Stimulated activated CD4-positive, alpha-beta T cell treated with anti-CD3 and anti-CD28 coated beads, Interleukin-4, amount 100 ng/mL, for 24 hours (primary cell): ENCODE measurements at regions not wholly inside any gene's neighbourhood (a gene's known extent, or its start where the extent isn't known, plus 50 kb on each side); places are given as distances from the start of the nearest gene placed in this dataset.
"Not testable (repeated sequence)": the region's sequence is repeated elsewhere in the genome, so short reads cannot be mapped to it uniquely, and the experiment has no call there.

Source experiments
- DNase-seq: peaks from one replicate; pipeline ENCODE4 v3.0.0-alpha.2; 2020

GRCh38 chr2:156700681-156701080 lies 264.5 kb downstream of the GPD2 start:
- DNase-seq = no peak

- no peak for DNase-seq
Measured at GRCh38 chr2:156702541-156702940, 266.4 kb downstream of the GPD2 start.

GRCh38 chr2:156703642-156704041 lies 267.5 kb downstream of the GPD2 start:
- no peak for DNase-seq

- DNase-seq = no peak
Measured at GRCh38 chr2:156704132-156704531, 268.0 kb downstream of the GPD2 start.

GRCh38 chr2:156704617-156705016 lies 268.4 kb downstream of the GPD2 start:
- no peak for DNase-seq

- DNase-seq = no peak
Measured at GRCh38 chr2:156706576-156706975, 270.4 kb downstream of the GPD2 start.

DNA sequence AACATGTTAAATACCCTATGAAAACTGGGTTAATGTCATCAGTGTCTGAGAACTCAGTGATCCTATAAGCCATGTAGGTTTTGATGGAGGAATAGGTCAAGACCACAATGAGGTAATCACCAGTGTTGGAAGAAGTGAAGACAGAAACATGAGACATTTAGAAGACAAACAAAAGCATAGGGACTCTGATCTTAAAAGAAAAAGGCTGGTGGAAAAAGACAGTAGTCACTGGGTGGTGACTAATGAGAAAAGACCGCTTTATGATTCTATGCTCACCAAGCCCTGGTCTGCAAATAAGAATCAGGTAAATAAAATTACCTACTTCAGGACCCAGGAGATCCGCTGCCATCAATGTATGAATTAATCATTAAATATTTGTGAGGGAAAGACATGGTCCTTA lies 271.9 kb downstream of the GPD2 start:
- no peak for DNase-seq

DNA sequence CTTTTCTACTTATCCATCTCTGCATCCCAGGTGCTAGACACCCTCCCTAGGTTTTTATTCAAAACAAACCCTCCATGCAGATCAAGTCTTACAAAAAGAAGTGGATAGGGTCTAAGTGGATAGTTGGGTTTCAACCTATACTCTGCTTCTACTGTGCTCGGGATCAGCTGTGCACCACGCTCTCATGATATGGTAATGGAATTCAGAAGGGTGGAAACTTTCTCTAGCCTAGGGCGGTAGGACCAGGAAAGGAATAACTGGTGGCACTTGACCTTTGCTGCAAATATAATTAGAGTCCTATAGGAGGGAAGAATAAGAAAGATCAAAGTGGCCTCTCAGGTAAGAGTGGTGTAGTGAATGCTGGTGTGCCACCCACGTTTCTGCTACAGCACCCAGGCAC lies 272.9 kb downstream of the GPD2 start:
- no peak for DNase-seq

GRCh38 chr2:156719036-156719435 lies 282.9 kb downstream of the GPD2 start:
- DNase-seq = no peak

GRCh38 chr2:156727867-156728266 lies 291.7 kb downstream of the GPD2 start:
- DNase-seq = no peak

DNA sequence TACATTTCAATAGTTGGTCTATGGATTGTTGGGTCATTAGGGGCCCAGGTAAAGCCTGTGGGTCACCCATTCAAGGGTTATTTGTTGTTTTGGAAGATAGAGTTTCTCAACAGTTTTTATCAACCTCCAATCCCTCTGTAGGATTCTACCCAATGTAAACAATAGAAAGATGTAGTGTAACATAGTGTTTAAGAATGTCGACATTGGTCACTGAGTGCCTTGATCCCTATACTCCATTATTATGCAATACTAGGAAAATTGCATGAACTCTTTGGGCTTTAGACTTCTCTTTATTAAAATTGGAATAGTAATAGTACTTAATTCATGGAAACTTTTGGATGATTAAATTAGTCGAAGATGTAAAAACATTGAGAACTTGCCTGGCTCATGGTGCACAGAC lies 292.1 kb downstream of the GPD2 start:
- DNase-seq = no peak

DNA sequence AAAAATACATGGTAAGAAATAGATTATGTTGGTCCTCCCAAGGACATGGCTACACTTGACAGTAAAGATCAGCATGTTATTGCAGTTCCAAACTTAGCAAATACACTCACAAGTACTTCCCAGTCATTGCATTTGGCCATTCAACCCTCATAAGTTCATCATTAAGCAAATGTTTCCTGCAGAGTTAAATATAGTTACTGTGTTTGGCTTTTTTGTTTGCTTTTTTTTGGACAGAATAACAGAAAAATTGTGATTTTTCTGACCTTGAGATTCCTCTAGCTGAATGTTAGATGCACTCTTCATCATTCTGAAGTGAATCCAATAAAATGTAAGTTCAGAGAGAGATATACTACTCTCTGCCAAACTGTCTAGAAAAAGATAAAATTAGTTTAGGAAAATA lies 295.3 kb downstream of the GPD2 start:
- no peak for DNase-seq

- DNase-seq = no peak
Measured at GRCh38 chr2:156736950-156737349, 300.8 kb downstream of the GPD2 start.

DNA sequence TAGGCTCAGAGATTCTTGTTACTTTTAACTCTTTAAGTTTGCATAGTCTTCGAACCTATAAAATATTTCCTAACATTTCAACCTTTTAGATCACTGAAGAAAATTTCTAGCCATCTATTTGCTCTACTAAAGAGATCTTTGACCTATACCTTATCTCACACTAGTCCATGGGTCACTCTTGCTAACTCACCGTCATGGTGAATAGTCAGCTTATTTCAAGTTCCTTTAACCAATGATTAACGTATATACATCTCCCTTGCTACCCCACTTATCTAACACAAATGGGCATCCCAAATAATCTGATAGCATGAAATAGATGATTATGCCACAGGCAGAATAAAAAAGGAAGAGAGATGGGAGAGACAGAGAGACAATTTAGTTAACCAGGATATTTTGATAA lies 303.1 kb downstream of the GPD2 start:
- no peak for DNase-seq

- no peak for DNase-seq
Measured at GRCh38 chr2:156745619-156746018, 309.4 kb downstream of the GPD2 start.

DNA sequence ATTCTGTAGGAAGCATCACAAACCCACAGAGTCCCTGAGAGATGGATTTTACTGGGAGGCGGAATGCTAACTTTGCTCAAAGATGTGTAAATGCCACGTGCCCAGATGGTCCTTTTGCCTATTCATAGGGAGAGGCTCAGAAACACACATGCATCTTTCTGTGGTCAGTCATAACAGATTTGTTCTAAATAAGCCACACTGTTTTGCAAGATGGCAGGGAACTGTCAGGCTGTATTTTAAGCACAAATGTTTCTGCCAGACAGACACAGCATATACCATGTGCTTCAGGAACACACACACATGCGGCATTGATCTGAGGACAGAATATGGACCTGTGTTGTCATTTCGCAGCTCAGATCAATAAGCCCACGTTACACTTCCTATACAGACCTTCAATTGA lies 312.0 kb downstream of the GPD2 start:
- no peak for DNase-seq

GRCh38 chr2:156752042-156752441 lies 315.9 kb downstream of the GPD2 start:
- DNase-seq = no peak

DNA sequence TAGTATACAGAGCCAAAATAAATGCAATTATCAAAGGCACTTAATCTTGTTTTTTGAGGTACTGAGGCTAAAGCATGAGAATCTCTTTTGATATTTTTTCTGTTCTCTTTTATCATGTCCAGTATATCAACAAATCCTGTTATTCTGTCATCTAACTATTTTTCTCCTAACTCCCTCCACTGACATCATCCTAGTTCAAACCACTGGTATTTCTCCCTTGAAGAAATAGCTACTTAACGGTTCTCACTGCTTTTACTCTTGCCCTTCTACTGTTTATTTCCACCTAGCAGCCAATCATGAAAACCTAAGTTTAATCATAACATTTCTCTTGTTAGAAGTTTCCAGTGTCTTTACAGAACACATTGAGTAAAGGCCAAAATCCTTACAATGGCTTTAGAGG lies 317.6 kb downstream of the GPD2 start:
- DNase-seq = no peak

DNA sequence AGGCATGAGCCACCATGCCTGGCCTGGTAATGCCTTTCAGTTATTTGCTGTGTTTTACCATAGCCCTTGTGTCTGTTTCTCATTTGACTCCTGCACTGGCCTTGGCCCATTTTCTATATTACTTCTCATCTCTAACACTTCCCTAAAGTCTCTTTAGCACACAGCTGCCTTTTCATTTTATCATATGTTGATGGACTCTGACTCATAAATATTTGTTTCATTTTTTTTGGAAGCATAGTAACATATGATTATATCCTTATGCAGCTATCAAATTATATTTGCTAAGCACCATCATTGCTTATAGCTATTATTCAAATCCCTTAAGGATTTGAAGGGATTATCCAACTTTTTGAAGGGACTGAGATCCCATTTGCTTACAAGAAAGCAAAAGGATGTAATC lies 320.3 kb downstream of the GPD2 start:
- no peak for DNase-seq

GRCh38 chr2:156763174-156763573 lies 327.0 kb downstream of the GPD2 start:
- DNase-seq = no peak

GRCh38 chr2:156765043-156765442 lies 328.9 kb downstream of the GPD2 start:
- no peak for DNase-seq

DNA sequence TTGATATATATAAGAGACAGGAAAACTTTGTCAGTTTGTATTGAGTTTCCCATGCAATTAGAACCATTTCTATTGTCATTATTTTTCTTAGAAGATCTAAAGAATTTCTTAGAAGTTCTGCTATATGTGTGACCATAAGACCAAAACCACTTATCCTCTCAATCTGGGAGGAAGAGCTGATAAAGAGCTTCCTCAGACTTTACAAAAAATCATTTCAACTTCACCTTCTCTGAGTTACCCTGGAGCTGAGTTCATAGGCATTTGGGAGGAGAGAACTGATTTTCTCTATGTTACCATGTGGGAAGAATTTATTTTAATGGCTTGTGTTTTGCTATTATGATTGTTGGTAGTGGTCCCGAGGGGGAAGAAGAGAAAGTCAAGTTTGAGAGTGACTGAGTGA lies 329.3 kb downstream of the GPD2 start:
- DNase-seq = no peak

DNA sequence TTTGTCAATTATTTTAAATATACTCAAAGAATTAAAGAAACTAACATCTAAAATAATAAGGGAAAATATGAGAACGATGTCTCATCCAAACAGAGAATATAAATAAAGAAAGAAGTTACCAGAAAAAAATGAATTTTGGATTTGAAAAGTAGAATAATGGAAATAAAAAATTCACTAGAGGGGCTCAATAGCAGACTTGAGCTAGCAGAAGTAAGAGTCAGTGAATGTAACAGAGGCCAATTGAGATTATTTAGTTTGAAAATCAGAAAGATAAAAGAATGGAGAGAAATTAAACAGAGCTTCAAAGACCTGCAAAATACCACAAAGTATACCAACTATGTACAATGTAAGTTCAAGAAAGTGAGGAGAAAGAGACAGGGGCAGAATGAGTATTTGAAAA lies 333.6 kb downstream of the GPD2 start:
- no peak for DNase-seq

DNA sequence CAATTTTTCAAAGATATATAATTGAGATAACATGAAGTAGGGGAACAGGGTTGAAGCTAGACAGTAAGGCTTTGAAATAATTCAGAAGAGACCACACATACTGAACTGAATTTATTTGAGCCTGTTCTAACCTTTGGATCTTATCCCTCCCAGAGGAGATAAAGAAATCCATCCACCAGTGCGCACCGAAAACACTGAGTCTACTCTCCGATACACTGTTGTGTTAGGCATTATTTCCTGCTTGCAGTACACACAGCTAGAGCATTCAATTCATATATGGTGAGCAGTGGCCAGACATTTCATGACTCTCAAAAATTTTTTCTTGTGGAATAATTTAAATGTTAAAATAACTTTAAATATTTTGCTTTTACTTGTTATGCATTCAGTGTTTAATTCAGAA lies 342.7 kb downstream of the GPD2 start:
- DNase-seq = no peak

- DNase-seq = no peak
Measured at GRCh38 chr2:156779416-156780120, 343.4 kb downstream of the GPD2 start.

DNA sequence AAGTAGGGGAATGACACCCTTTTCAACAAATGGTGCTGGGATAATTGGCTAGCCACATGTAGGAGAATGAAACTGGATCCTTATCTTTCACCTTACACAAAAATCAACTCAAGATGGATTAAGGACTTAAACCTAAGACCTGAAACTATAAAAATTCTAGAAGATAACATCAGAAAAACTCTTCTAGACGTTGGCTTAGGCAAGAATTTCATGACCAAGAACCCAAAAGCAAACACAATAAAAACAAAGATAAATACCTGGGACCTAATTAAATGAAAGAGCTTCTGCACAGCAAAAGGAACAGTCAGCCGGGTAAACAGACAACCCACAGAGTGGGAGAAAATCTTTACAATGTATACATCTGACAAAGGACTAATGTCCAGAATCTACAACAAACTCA lies 345.5 kb downstream of the GPD2 start:
- not testable (repeated sequence) for DNase-seq
